ENCODE measurements at regions not wholly inside any gene's neighbourhood (a gene's known extent, or its start where the extent isn't known, plus 50 kb on each side); places are given as distances from the start of the nearest gene placed in this dataset.
"Not testable (repeated sequence)": the region's sequence is repeated elsewhere in the genome, so short reads cannot be mapped to it uniquely, and the experiment has no call there.

GRCh38 chr7:67918158-67918557 lies 921.5 kb downstream of the TYW1 start:
- DNase-seq, result peak; percentile 83

DNA sequence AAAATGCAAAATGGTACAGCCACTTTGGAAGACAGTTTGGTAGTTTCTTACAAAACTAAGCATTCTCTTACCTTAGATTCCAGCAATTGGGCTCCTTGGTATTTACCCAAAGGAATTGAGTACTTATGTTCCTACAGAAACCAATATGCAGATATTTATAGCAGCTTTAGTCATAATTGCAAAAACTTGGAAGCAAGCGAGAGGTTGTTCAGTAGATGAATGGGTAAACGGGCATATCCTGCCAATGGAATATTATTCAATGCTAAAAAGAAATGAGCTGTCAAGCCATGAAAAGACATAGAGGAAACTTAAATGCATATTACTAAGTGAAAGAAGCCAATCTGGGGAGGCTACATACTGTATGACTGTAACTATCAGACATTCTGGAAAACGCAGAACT lies 926.7 kb downstream of the TYW1 start:
- DNase-seq, result no peak

DNA sequence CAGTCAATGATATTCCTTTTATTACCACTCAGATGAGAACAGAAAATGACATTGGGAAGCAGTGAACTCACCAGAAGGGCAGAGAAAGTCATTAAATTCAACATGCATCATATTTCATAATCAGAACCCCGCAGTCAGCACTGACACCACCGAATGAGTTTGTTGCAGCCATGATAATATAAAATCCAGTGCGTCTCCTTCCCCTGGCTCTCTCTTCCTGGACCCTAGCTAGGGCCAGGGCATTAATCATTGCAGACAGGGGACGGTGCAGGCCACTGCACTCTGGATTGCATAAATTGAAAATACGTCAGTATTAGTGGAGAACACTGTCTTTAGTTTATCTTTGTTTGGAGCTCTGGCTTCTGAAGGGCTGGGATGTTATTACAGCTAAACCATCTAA lies 931.5 kb downstream of the TYW1 start:
- DNase-seq, result no peak

GRCh38 chr7:67936447-67936846 lies 939.8 kb downstream of the TYW1 start:
- not testable (repeated sequence) for DNase-seq

GRCh38 chr7:67940400-67940799 lies 943.8 kb downstream of the TYW1 start:
- no peak for DNase-seq

DNA sequence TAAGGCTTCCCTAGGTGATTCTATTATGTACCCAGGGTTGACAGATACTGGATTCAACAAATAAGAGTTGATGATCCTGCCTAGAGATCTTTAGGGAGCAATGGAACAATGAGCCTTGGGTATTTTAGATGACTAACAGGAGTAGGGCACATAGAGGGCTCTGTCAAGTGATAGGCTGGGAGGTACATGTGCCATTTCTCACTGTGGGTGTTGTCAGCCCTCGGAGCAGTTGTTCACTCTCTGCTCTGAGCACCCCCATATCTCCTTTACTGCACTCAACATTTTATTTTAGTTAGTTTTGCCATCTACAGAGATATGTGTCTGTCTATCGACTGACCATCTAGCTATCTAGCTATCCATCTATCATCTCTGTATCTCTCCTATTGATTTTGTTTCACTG lies 950.6 kb downstream of the TYW1 start:
- no peak for DNase-seq

- no peak for DNase-seq
These were observed 951.0 kb downstream of the TYW1 start for GRCh38 chr7:67947646-67948045.

GRCh38 chr7:67950321-67951083 lies 953.9 kb downstream of the TYW1 start:
- DNase-seq, result no peak

DNA sequence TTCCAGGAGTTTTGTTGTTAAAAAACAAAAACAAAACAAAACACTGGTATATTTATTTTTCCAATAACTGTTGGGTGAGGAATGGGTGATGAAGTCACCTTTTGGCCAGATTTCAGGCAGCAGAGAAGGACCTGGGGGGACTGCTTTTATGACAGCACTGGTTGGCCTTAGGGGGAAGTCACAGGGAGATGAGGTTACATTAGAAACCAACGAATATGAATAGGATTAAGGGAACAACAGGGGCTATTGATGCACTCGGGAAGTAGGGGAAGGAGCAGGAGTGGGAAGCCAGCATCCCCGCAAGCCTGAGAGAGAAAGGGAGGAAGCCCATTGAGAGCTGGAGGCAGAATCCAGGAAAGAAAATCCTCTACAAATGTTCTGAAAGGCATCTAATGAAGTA lies 958.4 kb downstream of the TYW1 start:
- DNase-seq, result no peak

DNA sequence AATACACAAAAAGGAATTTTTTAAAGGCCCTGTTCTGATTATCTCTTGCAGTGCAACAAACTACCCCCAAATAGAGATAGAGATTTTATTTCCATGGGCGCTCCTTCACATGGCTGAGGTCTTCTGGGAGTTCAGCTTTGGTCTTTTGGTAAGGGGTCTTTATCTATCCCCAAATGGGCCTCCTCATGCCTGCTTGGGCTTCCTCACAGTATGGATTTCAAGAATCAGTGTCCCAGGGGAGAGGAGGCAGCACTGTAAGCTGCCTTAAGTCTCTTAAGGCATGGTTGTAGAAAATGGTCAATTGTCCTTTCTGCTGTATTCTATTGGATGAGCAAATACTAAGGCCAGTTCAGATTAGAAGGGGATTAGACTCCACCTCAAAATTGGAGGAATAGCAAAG lies 966.2 kb downstream of the TYW1 start:
- DNase-seq, result no peak

DNA sequence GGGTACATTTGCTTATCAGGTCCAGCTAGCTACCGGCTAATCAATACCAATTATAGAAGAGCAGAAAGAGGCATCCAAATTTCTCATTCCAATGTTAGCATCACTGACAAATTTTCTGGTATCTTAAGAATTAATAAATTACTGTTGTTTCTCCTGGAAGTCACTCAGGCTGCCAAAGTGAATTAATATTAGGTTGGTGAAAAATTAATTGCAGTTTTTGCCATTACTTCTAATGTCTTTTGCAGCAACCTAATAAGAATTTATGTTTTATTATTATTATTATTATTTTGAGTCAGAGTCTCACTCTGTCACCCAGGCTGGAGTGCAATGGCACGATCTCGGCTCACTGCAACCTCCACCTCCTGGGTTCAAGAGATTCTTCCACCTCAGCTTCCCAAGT lies 979.9 kb downstream of the TYW1 start:
- DNase-seq, result no peak

GRCh38 chr7:67983486-67983885 lies 986.9 kb downstream of the TYW1 start:
- DNase-seq, result no peak

- no peak for DNase-seq
These were observed 987.7 kb downstream of the TYW1 start for GRCh38 chr7:67984326-67984725.

DNA sequence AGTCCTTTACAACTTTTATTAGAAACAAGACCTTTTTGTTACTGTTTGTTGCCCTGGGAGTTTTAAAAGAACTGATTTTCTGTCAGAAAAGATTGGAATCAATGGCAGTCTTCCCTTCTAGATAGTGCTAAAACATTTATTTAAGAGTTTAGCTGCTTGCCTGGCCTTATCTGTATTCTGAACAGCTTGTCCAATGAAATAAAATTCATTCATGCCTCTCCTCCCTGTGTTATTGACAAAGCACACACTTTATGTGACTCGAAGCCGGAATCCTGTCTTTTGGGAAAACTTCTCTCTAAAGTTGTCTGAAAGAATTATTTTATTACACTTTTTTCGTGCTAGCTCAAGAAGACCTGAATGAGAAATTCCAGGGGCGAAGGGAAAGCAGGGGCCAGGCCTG lies 992.5 kb downstream of the TYW1 start:
- DNase-seq, result no peak

- no peak for DNase-seq
These were observed 993.4 kb downstream of the TYW1 start for GRCh38 chr7:67990003-67990402.

- no peak for DNase-seq
These were observed 994.1 kb downstream of the TYW1 start for GRCh38 chr7:67990716-67991115.

DNA sequence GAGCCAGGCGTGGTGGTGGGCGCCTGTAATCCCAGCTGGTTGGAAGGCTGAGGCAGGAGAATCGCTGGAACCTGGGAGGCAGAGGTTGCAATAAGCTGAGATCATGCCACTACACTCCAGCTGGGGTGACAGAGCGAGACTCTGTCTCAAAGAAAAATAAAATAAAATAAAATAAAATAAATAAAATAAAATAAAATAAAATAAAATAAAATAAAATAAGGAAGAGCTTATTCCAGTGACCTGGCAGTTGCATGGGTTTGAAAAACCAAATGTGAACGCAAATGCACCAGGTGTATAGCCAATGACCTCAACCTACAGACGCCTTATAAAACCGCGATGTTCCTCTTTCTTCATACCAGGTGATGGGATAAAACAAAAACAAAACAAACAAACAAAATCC lies 995.7 kb downstream of the TYW1 start:
- no peak for DNase-seq

- DNase-seq, result no peak
These were observed 1009.4 kb downstream of the TYW1 start for GRCh38 chr7:68005992-68006391.

DNA sequence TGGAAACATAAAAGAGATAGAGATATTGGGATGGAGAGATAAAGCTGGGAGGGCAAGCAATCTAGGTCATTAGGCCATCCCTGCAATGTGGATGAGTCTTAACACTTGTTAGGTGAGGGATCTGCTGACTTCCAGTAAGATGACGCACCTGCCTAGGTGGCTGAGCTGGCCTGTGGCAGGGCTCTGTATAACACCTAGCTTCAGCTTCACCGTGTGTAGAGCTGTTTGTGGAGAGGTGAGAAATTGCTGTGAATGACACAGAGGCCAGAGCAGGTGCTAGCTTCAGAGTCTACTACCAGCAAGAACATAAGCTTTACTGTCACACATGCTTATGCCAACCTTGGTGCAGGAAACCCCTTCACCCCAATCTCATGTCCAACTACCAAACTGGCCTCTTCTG lies 1010.0 kb downstream of the TYW1 start:
- DNase-seq, result no peak

GRCh38 chr7:68009716-68010115 lies 1013.1 kb downstream of the TYW1 start:
- DNase-seq, result no peak

DNA sequence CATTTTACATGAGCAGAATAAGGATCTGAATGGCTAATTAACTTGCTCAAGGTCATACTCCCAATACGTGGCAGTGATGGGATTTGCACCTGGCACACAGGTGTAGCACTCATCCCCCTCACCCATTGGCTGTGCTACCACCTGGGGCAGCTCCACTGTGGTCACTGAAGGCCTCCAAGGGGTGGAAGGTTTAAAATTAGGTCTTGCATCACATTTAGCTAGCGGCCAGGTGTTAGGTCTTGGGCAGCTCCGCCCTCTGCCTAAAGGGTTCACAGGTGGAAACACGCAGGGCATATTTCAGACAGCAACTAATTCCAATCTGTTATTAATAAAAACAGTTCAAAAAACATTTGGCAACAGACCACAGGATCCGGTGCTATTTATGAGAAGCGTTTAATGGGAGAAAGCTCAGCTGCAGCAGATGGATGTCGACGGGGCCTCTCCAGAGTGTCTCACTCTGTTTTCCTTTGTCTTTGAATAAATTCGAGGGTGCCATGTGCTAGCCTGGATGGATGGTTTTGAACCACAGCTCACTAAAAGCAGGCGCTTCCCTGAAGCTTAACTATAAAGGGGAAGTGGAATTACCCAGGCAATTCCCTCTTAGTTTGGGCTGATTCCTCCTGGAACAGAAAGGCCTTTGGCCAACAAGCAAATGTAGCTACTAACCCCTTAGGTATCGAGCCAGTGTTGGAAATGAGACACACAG lies 1017.6 kb downstream of the TYW1 start:
- DNase-seq, result peak; percentile 95

GRCh38 chr7:68015122-68015977 lies 1018.7 kb downstream of the TYW1 start:
- DNase-seq, result no peak

DNA sequence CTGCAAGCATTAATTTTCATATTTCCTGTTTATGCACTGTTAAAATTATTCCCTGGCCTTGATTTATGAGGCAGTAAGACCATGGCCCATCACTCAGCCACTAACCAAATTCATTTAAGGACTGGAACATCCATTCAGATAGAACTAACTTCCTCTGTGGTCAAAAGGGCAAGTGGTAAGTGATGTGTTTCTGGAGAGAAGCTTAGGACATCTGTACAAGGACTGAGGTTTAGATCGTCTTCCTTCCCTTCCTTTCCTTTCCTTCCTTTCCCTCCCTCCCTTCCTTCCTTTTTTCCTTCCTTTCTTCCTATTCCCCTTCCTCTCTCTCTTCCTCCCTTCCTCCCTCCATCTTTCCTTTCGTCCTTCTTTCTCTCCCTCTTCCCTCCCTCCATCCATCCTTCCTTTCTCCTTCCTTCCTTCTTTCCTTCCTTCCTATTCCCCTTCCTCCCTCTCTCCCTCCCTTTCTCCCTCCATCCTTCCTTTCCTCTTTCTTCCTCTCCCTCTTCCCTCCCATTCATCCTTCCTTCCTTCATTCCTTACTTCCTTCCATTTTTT lies 1019.4 kb downstream of the TYW1 start:
- no peak for DNase-seq
